Effector memory CD4-positive, alpha-beta T cell (primary cell): ENCODE measurements at regions not wholly inside any gene's neighbourhood (a gene's known extent, or its start where the extent isn't known, plus 50 kb on each side); places are given as distances from the start of the nearest gene placed in this dataset.

ENCODE experiments used
- DNase-seq, 3 donors: peaks; one replicate each; pipeline ENCODE4 v3.0.0-alpha.2; 2020
- H3K27ac ChIP-seq: 2 replicates; pipeline ENCODE4 v1.7.0; 2013; ENCODE audit warnings: mild to moderate bottlenecking, low read length, moderate library complexity; ENCODE audit not compliant: insufficient read depth, poor library complexity, severe bottlenecking
- H3K27me3 ChIP-seq: replicated peaks from 2 replicates; pipeline ENCODE4 v1.7.0; 2013; ENCODE audit warnings: mild to moderate bottlenecking, low read length; ENCODE audit not compliant: insufficient read depth, control insufficient read depth, poor library complexity, severe bottlenecking
- H3K36me3 ChIP-seq: 2 replicates; pipeline ENCODE4 v1.7.0; 2013; ENCODE audit warnings: mild to moderate bottlenecking, low read length, moderate library complexity; ENCODE audit not compliant: control insufficient read depth, insufficient read depth
- H3K4me1 ChIP-seq: 2 replicates; pipeline ENCODE4 v1.7.0; 2013; ENCODE audit warnings: low read length, mild to moderate bottlenecking; ENCODE audit not compliant: control insufficient read depth, insufficient read depth, poor library complexity, severe bottlenecking
- H3K4me3 ChIP-seq: 2 replicates; pipeline ENCODE4 v1.7.0; 2013; ENCODE audit warnings: low read length, low read depth, mild to moderate bottlenecking; ENCODE audit not compliant: insufficient read depth, poor library complexity, severe bottlenecking
- H3K9me3 ChIP-seq: 2 replicates; pipeline ENCODE4 v1.7.0; 2013; ENCODE audit warnings: mild to moderate bottlenecking, low read length, moderate library complexity; ENCODE audit not compliant: control insufficient read depth

- DNase-seq, result no peak
- Histone ChIP-seq H3K4me1 (no peaks in the 10 kb centered on the region), H3K9me3 (no peaks in the 10 kb centered on the region), H3K36me3 (no peaks in the 10 kb centered on the region), H3K27me3 (no peaks in the 10 kb centered on the region), H3K27ac (no peak overlapping the region), H3K4me3 (no peak overlapping the region)
Observed at GRCh38 chr20:23282111-23282510, 68.5 kb upstream of the NXT1 start.

- no peak for DNase-seq
- Histone ChIP-seq H3K36me3 (no peaks in the 10 kb centered on the region), H3K4me1 (no peaks in the 10 kb centered on the region), H3K27ac (no peak overlapping the region), H3K27me3 (no peaks in the 10 kb centered on the region), H3K9me3 (no peaks in the 10 kb centered on the region), H3K4me3 (no peak overlapping the region)
Observed at GRCh38 chr20:23279836-23280235, 70.8 kb upstream of the NXT1 start.

GRCh38 chr20:23278172-23278571 is 72.4 kb upstream of the NXT1 start:
- H3K27ac ChIP-seq, result no peak overlapping the region
- H3K36me3 ChIP-seq, result no peaks in the 10 kb centered on the region
- H3K27me3 ChIP-seq, result no peaks in the 10 kb centered on the region
- H3K4me3 ChIP-seq, result no peak overlapping the region
- no peaks in the 10 kb centered on the region for H3K4me1 ChIP-seq
- no peaks in the 10 kb centered on the region for H3K9me3 ChIP-seq
- no peak for DNase-seq

GRCh38 chr20:23277316-23277715 is 73.3 kb upstream of the NXT1 start:
- H3K4me1 ChIP-seq, result no peaks in the 10 kb centered on the region
- no peak for DNase-seq
- H3K36me3 ChIP-seq, result no peaks in the 10 kb centered on the region
- H3K27ac ChIP-seq, result no peak overlapping the region
- H3K9me3 ChIP-seq, result no peaks in the 10 kb centered on the region
- no peak overlapping the region for H3K4me3 ChIP-seq
- H3K27me3 ChIP-seq, result no peaks in the 10 kb centered on the region

- H3K27me3 ChIP-seq, result no peaks in the 10 kb centered on the region
- DNase-seq, result no peak
- no peak overlapping the region for H3K4me3 ChIP-seq
- no peaks in the 10 kb centered on the region for H3K9me3 ChIP-seq
- H3K4me1 ChIP-seq, result no peaks in the 10 kb centered on the region
- no peak overlapping the region for H3K27ac ChIP-seq
- H3K36me3 ChIP-seq, result no peaks in the 10 kb centered on the region
Observed at GRCh38 chr20:23273776-23274175, 76.8 kb upstream of the NXT1 start.

DNA sequence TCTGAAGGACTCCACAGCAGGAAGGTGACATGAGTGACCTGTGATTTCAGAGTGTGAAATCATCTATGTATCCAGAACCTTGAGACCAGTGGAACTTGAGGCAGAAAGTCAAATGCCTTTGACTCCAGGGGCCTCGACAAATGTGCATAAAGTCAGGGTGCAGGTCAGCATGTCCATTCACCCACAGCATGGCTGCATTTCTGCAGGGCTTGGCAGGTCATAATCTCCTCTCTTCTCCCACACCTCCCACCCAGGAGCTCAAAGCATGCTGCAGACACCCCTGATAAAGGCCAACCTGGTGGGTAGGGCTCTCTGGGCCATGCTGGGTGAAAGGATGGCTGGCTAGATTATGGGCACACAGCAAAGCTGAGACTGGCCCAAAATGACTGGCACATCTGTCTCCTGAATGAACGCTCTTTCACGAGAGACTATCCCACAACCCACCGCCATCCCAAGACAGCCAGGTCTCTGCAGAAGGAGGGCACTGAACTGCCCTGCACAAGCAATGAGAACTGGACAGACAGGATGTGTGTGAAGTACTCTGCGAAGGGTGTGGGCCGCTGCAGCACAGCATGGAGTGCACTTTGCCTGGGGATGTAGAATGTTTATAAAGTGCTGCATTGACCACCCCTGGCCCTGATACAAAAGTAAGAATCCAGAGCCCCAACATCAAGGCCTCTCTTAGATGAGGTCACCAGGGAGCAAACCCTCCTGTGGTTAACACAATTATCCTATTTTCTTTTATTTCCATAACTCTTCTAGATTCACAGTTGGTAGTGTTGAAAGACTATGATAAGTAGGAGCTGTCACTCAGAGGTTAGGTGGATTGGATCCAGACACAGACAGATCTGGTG is 78.2 kb upstream of the NXT1 start:
- H3K4me3 ChIP-seq, result no peak overlapping the region
- H3K9me3 ChIP-seq, result no peaks in the 10 kb centered on the region
- no peaks in the 10 kb centered on the region for H3K4me1 ChIP-seq
- no peaks in the 10 kb centered on the region for H3K36me3 ChIP-seq
- H3K27me3 ChIP-seq, result no peaks in the 10 kb centered on the region
- DNase-seq, result no peak
- no peak overlapping the region for H3K27ac ChIP-seq

GRCh38 chr20:23270382-23270911 is 80.1 kb upstream of the NXT1 start:
- Histone ChIP-seq H3K36me3 (no peaks in the 10 kb centered on the region), H3K4me3 (no peak overlapping the region), H3K27me3 (no peaks in the 10 kb centered on the region), H3K9me3 (no peaks in the 10 kb centered on the region), H3K4me1 (no peaks in the 10 kb centered on the region), H3K27ac (no peak overlapping the region)
- no peak for DNase-seq

- H3K36me3 ChIP-seq, result no peaks in the 10 kb centered on the region
- DNase-seq, result no peak
- H3K27ac ChIP-seq, result no peak overlapping the region
Observed at GRCh38 chr20:23269954-23270353, 80.6 kb upstream of the NXT1 start.

DNA sequence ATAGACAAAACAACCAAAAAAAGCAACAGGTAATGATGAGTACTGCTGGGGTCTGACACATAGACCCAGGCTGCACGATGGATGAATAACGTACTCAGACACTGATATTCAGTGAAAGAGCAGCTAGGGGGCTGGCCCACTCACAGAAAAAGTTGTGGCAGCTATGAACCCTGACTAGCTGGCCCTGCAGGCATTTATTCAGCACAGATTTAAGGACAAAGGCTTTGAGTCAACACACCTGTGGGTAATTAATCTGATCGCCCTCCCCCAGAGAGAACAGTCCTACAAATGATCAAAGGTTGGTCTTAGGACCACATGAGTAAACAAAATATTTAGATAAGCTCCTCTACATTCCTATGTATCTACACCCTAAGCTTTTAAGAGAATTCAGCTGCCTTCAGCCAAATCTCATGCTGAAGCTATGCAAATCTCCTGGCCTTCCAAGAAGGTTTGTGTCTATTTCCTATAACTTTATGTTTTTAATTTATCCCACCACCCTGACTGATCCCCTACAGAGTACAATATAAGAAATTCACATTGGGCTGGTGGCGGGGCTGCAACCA is 81.7 kb upstream of the NXT1 start:
- Histone ChIP-seq H3K27me3 (no peaks in the 10 kb centered on the region), H3K36me3 (no peaks in the 10 kb centered on the region), H3K27ac (no peak overlapping the region), H3K4me1 (no peaks in the 10 kb centered on the region), H3K9me3 (no peaks in the 10 kb centered on the region), H3K4me3 (no peak overlapping the region)
- DNase-seq, result no peak

More at GRCh38 chr20:23269954-23270353, 80.6 kb upstream of the NXT1 start:
- Histone ChIP-seq H3K4me1 (no peaks in the 10 kb centered on the region), H3K9me3 (no peaks in the 10 kb centered on the region), H3K4me3 (no peak overlapping the region), H3K27me3 (no peaks in the 10 kb centered on the region)

- Histone ChIP-seq H3K4me1 (no peaks in the 10 kb centered on the region), H3K27me3 (no peaks in the 10 kb centered on the region), H3K4me3 (no peak overlapping the region), H3K27ac (no peak overlapping the region), H3K36me3 (no peaks in the 10 kb centered on the region), H3K9me3 (no peaks in the 10 kb centered on the region)
- DNase-seq, result no peak
Observed at GRCh38 chr20:23267909-23268308, 82.7 kb upstream of the NXT1 start.
